Epithelial cell of esophagus (primary cell): ENCODE measurements at regions not wholly inside any gene's neighbourhood (a gene's known extent, or its start where the extent isn't known, plus 50 kb on each side); places are given as distances from the start of the nearest gene placed in this dataset.

Experiments
- DNase-seq: peaks from one replicate; pipeline ENCODE4 v3.0.0; 2010; ENCODE audit warnings: low read depth
- H3K4me3 ChIP-seq: 2 replicates; pipeline ENCODE4 v1.5.1; 2011; ENCODE audit warnings: mild to moderate bottlenecking, low read length, control low read depth
- CTCF ChIP-seq: IDR thresholded peaks from 2 replicates; pipeline ENCODE4 v1.5.1; 2011; ENCODE audit warnings: low read depth, mild to moderate bottlenecking, low read length, control low read depth, inconsistent platforms; ENCODE audit not compliant: insufficient read depth; ENCODE audit errors: missing control alignments

GRCh38 chr5:124261848-124262247 lies 484.6 kb downstream of the ZNF608 start:
- DNase-seq, result no peak
- H3K4me3 ChIP-seq, result no peak overlapping the region
- no peak for TF ChIP-seq CTCF

- no peak for DNase-seq
- no peak overlapping the region for H3K4me3 ChIP-seq
- TF ChIP-seq CTCF, result no peak
These were observed 485.4 kb downstream of the ZNF608 start for GRCh38 chr5:124260921-124261515.

GRCh38 chr5:124259017-124259416 lies 487.4 kb downstream of the ZNF608 start:
- peak; percentile 17 for DNase-seq
- no peak overlapping the region for H3K4me3 ChIP-seq
- no peak for TF ChIP-seq CTCF

- DNase-seq, result no peak
- no peak overlapping the region for H3K4me3 ChIP-seq
- TF ChIP-seq CTCF, result no peak
These were observed 489.4 kb downstream of the ZNF608 start for GRCh38 chr5:124257048-124257447.

- no peak for DNase-seq
- TF ChIP-seq CTCF, result no peak
- no peak overlapping the region for H3K4me3 ChIP-seq
These were observed 493.1 kb downstream of the ZNF608 start for GRCh38 chr5:124253203-124253810.

- no peak overlapping the region for H3K4me3 ChIP-seq
- DNase-seq, result no peak
- no peak for TF ChIP-seq CTCF
These were observed 493.7 kb downstream of the ZNF608 start for GRCh38 chr5:124252747-124253146.

- DNase-seq, result no peak
- TF ChIP-seq CTCF, result no peak
- no peak overlapping the region for H3K4me3 ChIP-seq
These were observed 494.2 kb downstream of the ZNF608 start for GRCh38 chr5:124252191-124252638.
